ENCODE measurements at regions not wholly inside any gene's neighbourhood (a gene's known extent, or its start where the extent isn't known, plus 50 kb on each side); places are given as distances from the start of the nearest gene placed in this dataset.

DNA sequence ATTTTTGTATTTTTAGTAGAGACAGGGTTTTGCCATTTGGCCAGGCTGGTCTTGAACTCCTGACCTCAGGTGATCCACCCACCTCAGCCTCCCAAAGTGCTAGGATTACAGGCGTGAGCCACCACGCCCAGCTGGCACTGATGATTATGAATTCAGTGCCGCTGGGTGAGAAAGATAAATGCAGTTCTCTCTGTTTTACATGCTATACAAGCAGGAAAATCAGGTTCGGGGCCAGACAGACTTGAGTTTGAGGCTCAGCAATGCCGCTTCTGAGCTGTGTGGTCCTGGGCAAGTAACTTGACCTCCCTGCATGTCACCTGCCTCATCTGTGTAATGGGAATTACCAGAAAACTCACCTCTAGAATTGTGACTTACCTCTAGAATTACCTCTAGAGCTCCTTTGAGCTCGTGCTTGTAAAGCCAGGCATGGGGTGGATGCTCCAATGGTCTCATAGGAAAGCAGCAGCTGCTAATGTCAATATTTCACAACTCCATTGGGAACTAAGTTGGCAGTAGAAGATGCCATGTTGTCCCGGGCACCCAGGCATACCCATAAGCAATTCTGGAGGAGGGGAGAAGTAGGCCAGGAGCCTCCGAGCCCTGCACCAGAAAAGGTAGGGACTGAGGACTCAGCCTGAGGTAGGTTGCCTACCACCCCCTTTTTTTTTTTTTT is 119.8 kb upstream of the SLC25A33 start:
- no peak for DNase-seq

- DNase-seq, result no peak
Measured at GRCh38 chr1:9420835-9421532, 118.3 kb upstream of the SLC25A33 start.

- DNase-seq, result no peak
Measured at GRCh38 chr1:9421533-9421873, 117.8 kb upstream of the SLC25A33 start.

DNA sequence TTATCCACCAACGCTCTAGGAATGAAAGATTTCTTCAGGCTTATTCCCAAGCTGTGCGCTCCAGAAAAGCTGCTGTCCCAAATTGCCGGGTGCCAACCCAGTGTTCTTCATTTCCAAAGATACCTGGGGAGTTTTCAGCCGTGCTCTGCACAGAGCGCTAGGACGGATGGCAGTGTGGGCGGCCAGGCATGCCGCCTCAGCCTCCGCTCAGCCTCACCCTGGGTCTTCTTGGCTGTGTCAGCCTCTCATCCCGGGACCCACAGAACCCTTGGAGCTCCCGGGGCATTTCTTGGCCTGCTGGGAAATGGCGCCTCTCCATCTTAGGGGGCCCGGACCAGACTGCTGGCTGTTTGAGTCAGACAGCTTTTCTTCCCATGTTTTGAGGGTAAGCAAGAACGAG is 116.9 kb upstream of the SLC25A33 start:
- DNase-seq, result no peak

- no peak for DNase-seq
Measured at GRCh38 chr1:9422911-9423505, 116.3 kb upstream of the SLC25A33 start.

DNA sequence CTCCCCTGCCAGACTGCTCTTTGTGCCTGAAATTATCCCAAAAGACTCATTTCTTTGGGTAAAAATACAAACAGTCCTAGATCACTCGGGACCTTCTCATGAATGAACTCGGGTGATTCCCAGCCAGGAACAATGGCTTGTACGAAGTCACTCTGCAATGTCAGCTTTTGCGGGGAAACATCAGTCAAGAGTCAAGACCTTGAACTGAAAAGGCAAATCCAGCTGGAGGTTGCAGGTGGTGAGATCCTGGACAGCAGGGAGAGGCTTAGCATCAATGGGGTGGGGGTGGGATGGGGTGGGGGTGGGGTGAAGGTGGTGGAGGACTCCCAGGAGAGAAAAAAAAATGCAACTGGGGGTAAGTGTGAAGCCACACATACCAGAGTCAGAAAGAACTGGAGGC is 115.0 kb upstream of the SLC25A33 start:
- no peak for DNase-seq

DNA sequence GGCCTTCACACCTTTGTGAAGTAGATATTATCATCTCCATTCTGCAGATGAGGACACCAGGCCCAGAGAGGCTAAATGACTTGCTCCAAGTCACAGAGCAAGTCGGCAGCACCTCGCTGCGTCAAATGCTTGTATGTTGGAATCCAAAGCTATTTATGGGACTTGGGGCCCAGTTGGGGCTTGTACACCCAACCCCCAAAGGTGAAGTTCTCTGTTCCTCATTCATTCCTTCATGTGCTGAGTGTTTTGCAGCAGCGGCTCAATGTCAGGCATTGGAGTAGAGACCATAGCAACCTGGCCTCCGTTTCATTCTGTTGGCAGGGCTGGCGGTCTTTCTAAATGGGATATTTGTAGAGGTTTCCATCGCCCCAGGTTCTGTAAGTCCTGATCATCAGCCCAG is 113.4 kb upstream of the SLC25A33 start:
- DNase-seq, result no peak

DNA sequence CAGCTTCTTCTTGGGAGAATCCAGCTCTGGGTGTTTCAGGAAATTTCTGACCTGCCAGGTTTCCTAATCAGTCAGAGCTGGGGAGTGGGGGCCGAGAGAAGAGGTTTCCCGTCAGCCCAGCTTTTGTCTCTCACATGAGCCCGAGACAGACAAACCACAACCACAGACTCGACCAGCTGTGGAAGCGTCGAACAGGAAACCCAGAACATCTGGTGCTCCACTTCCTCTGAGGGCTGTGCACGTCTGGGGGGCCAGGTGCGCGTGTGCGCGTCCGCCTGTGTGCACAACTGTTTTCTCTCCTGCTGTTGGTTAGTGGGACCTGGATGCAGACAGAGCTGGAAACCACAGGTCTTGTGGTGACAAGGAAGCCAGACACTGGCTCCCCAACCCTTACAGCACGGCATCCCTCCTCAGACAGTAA is 113.0 kb upstream of the SLC25A33 start:
- DNase-seq, result peak; percentile 73

DNA sequence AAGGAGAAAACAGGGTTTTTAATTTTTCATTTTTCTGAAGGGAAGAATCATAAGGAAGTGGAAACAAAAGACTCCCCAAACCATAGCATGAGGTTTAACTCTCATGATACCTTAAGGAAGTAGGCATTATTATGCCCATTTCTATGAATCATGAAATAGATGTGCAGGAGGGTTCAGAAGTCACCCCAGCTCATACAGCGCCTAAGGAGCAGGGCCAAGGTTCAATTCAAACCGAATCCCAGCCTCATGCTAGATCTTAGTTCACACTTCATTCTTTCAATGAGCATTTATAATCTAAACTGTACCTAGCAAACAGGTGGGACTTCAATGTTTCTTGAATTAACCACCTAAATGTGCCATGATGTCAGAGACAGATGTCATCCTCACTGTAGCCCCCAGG is 111.9 kb upstream of the SLC25A33 start:
- no peak for DNase-seq

- DNase-seq, result peak; percentile 100
Measured at GRCh38 chr1:9428601-9429341, 110.5 kb upstream of the SLC25A33 start.

- no peak for DNase-seq
Measured at GRCh38 chr1:9429342-9429711, 109.9 kb upstream of the SLC25A33 start.

DNA sequence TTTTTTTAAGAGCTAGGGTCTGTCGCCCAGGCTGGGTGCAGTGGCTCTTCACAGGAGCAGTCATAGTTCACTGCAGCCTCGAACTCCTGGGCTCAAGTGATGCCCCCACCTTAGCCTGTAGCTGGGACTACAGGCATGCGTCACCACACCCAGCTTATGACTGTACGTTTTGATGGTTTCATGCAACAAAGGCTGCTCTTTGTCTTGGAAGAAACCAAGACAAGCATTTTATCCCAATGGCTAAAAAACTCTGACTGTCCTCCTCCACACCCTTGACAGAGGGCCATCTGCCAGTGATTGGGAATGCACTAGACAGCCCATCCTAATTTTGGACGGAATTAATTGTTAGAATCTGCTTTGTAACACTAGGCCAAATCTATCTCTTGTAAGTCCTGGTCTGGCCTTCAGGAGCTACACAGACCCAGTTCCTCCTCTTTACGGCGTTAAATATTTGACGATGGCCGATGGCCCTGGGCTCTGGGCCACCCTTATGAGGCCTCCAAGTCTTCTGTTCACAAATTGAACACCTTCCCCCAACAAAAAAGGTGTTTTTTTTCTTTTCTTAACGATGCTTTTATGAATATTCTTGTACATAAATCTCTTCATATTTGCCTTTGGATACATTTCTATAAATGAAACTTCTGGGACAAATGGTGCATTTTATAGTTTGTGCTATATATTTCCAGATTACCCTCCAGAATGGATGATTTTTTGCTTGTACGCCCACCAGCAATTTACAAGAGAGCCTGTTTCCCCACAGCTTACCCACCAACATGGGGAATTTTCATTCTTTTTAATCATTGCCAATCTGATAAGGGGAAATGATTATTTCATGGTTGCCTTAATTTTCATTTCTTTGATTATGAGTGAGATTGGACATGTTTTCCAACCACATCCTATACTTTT is 104.8 kb upstream of the SLC25A33 start:
- DNase-seq, result no peak

GRCh38 chr1:9435153-9435636 is 104.1 kb upstream of the SLC25A33 start:
- DNase-seq, result no peak

GRCh38 chr1:9435854-9436640 is 103.2 kb upstream of the SLC25A33 start:
- no peak for DNase-seq

- no peak for DNase-seq
Measured at GRCh38 chr1:9437961-9438430, 101.3 kb upstream of the SLC25A33 start.

DNA sequence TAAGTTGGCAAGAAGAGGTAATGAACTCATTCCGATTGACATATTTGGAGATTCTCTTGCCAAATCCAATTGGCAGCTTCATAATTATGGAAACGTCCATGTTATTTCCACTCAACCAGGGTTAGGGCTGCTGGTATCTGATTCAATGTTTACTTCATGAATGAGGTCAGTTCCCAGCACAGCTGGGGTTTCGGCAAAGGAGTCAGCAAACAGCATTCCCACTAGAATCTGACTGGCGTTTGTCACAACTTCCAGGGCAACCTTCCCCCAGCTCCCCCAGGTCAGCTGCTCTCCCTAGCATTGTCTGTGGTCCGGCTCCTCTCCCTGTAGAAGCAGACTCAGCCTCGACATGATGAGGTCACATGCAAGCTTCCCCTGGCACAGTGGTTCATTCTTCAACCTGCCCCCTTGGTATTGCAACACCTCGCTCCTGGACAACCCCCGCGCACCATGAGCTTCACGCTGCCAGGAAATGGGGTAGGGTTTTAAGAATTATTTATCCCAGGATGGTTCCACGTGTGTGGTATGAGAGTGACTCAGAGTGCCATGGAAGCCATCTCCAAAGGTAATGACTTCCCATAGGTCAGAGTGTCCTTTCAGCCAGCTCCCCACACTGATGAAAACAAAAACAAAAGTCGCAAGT is 100.7 kb upstream of the SLC25A33 start:
- no peak for DNase-seq

GRCh38 chr1:9439074-9439761 is 100.0 kb upstream of the SLC25A33 start:
- DNase-seq, result no peak

DNA sequence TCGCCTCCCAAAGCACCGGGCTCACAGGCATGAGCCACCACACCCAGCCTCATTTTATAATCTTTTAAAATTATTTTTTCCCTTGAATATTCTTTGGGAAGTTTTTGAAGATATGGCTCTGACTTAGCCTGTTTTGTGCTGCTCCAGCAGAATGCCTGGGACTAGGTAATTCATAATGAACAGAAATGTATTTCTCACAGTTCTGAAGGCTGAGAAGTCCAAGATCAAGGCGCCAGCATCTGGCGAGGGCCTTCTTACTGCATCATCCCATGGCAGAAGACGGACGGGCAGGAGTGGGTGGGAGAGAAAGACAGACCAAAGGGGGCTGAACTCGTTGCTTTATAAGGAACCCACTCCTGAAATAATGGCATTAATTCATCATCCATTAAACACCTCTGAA is 99.0 kb upstream of the SLC25A33 start:
- no peak for DNase-seq

DNA sequence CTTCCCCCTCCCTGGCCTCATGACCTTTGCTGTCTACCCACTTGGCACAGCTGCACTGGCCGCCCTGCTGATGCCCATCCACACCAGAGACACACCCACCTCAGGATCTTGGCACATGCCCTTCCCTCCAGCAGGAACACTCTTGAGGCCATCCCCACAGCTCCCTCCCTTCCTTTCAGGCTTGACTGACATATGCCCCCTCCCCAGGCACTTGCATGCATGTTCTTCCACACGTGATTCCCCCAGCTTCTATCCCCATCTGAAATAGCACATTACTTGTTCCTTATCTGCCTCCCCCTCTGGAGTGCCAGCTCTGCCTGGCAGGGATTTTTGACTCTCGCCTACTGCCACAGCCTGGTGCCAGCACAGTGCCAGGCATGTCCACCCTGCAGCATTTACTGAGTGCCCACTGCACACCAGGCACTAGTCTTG is 98.5 kb upstream of the SLC25A33 start:
- no peak for DNase-seq

DNA sequence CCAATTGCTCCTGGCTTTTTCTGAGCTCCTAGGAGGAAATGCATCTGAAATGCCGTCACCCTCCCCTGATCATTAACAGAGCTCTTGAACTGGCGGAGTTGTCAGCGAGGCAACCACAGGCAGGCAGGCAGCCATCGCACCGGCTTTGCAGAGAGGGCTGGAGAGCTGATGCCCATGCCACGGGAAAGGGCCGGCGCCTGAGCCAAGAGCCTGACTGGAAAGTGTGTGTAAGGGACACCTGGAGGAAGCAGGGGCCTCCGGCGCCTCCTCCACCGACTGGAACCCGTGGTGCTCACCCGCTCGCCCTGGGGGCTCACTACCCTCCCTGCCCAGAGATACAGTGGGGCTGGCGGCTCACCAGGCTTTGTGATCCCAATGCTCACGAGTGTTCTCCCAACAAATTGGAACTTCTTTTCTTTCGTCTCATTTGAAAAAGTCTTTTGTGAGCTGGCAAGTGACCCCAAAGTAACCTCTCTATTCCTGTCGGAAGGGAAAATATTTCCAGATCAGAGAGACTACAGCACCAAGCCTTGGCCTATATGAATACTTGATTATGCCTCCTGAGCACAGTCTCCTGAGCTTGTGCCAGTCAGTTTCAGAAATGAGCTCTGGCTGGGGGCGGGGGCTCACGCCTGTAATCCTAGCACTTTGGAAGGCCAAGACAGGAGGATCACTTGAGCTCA is 97.7 kb upstream of the SLC25A33 start:
- DNase-seq, result no peak

All from stimulated activated CD4-positive, alpha-beta T cell treated with anti-CD3 and anti-CD28 coated beads, Interleukin-1b, Interleukin-23, amount 100 ng/mL, for 48 hours (primary cell).